OCI-LY7 (cell line): ENCODE measurements at regions not wholly inside any gene's neighbourhood (a gene's known extent, or its start where the extent isn't known, plus 50 kb on each side); places are given as distances from the start of the nearest gene placed in this dataset.

Experiments
- EZH2phosphoT487 ChIP-seq: fragments of 200-600 bp; sonication (generic); IDR thresholded peaks from 2 replicates; pipeline ENCODE4 v1.6.1; 2018; ENCODE audit warnings: low read depth, borderline replicate concordance, mild to moderate bottlenecking, mixed run types, antibody characterized with exemption, low read length, moderate library complexity, mixed read lengths
- TF ChIP-seq, protein P1 (sequence below): fragments of 200-600 bp; sonication (generic); conservative IDR thresholded peaks from 2 replicates; pipeline ENCODE4 v1.5.1; 2014; ENCODE audit warnings: mild to moderate bottlenecking, antibody characterized with exemption, low read length, moderate library complexity, mixed read lengths

DNA sequence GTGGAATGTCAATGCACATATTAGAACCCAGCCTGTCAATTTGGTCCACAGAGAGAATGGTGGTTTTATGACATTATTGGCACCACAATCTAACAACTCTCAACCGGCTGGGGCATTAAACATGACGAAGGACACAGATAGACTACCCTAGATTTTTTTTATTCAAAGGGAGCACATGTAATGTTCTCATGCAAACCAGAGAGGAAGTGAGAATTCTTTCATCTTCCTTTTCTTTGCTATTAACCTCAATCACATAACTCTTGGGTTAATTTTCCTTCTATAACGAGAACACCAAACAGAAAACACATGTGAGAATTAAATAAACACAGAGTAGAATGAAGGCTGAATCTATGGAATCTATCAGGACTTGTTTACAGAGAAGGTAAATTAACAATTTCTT, 94.9 kb upstream of the TNC start:
- TF ChIP-seq, protein P1, sequence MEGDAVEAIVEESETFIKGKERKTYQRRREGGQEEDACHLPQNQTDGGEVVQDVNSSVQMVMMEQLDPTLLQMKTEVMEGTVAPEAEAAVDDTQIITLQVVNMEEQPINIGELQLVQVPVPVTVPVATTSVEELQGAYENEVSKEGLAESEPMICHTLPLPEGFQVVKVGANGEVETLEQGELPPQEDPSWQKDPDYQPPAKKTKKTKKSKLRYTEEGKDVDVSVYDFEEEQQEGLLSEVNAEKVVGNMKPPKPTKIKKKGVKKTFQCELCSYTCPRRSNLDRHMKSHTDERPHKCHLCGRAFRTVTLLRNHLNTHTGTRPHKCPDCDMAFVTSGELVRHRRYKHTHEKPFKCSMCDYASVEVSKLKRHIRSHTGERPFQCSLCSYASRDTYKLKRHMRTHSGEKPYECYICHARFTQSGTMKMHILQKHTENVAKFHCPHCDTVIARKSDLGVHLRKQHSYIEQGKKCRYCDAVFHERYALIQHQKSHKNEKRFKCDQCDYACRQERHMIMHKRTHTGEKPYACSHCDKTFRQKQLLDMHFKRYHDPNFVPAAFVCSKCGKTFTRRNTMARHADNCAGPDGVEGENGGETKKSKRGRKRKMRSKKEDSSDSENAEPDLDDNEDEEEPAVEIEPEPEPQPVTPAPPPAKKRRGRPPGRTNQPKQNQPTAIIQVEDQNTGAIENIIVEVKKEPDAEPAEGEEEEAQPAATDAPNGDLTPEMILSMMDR = no peak
- no peak for TF ChIP-seq EZH2phosphoT487
